ENCODE measurements at regions not wholly inside any gene's neighbourhood (a gene's known extent, or its start where the extent isn't known, plus 50 kb on each side); places are given as distances from the start of the nearest gene placed in this dataset.

GRCh38 chr7:136210079-136210478 lies 232.9 kb upstream of the MTPN start:
- TF ChIP-seq CTCF (IDR thresholded peaks at IDR 0.05; ENCODE audit: low read length): no peak
- no peak for TF ChIP-seq EZH2 (IDR thresholded peaks at IDR 0.05; ENCODE audit: borderline replicate concordance, low read length)

Data from OCI-LY1 (cell line).